Gastroesophageal sphincter (tissue), 4 donors: ENCODE measurements at regions not wholly inside any gene's neighbourhood (a gene's known extent, or its start where the extent isn't known, plus 50 kb on each side); places are given as distances from the start of the nearest gene placed in this dataset.

Experiments
- ATAC-seq: fragments of 150-250 bp; one replicate; pipeline ENCODE4 v1.9.1; 2016; ENCODE audit warnings: mild to moderate bottlenecking, moderate library complexity
- H3K27ac ChIP-seq, 4 donors: fragments of 200-600 bp; sonication (generic) in 3 of 4; 1 replicate in 3 of 4; 2 replicates in 1 of 4; pipeline ENCODE4 v1.5.1; 2016 to 2019
- H3K27me3 ChIP-seq: fragments of 200-600 bp; sonication (generic); one replicate; pipeline ENCODE4 v1.5.1; 2019
- H3K36me3 ChIP-seq, 2 donors: fragments of 200-600 bp; sonication (generic); one replicate each; pipeline ENCODE4 v1.5.1; 2019; ENCODE audit warnings: control low read depth in 1 of 2
- H3K4me1 ChIP-seq, 3 donors: fragments of 200-600 bp; sonication (generic); 1 replicate in 2 of 3; 2 replicates in 1 of 3; pipeline ENCODE4 v1.5.1; 2016 to 2019; ENCODE audit warnings: control low read depth in 2 of 3
- H3K4me3 ChIP-seq, 2 donors: fragments of 200-600 bp; sonication (generic); one replicate each; pipeline ENCODE4 v1.5.1; 2019; ENCODE audit warnings: mild to moderate bottlenecking in 1 of 2, moderate library complexity in 1 of 2
- H3K9me3 ChIP-seq, 3 donors: fragments of 200-600 bp; sonication (generic); one replicate each; pipeline ENCODE4 v1.5.1; 2017 to 2019; ENCODE audit warnings: control low read depth in 2 of 3
- EP300 ChIP-seq: sonication (generic); formaldehyde crosslinking; IDR thresholded peaks from one replicate; pipeline ENCODE4 v1.6.1; 2017; ENCODE audit warnings: antibody characterized with exemption, mild to moderate bottlenecking
- POLR2A ChIP-seq, 2 donors: fragments of 450-650 bp; IDR thresholded peaks; one replicate each; pipeline ENCODE4 v1.6.1; 2017; ENCODE audit warnings: antibody characterized with exemption in 2 of 2, mild to moderate bottlenecking in 2 of 2, moderate library complexity in 1 of 2
- POLR2AphosphoS5 ChIP-seq: sonication (generic); formaldehyde crosslinking; IDR thresholded peaks from one replicate; pipeline ENCODE4 v1.6.1; 2017; ENCODE audit warnings: antibody characterized with exemption
- WGBS, 2 donors: methylation state at CpG; one replicate each; pipeline ENCODE4 v1.1.5; 2018; ENCODE audit warnings: low coverage in 1 of 2; 5-methylcytosine and 5-hydroxymethylcytosine counted together
- TF ChIP-seq, protein P1 (sequence below), 4 experiments: fragments of 200-600 bp in 2 of 4; fragments of 450-650 bp in 2 of 4; sonication (generic) in 1 of 4; IDR thresholded peaks; one replicate each; pipeline ENCODE4 v1.5.1; 2017 to 2019; ENCODE audit warnings: antibody characterized with exemption in 4 of 4, mild to moderate bottlenecking in 2 of 4, moderate library complexity in 2 of 4

- Histone ChIP-seq H3K4me3 (no peak overlapping the region), H3K4me1 (no peaks in the 10 kb centered on the region), H3K9me3 (peaks cover 0 to 4% (median 0%) of the 10 kb centered on the region in 3 donors), H3K27ac (no peak overlapping the region), H3K27me3 (no peaks in the 10 kb centered on the region), H3K36me3 (no peaks in the 10 kb centered on the region)
- no peak for TF ChIP-seq EP300
- TF ChIP-seq, protein P1, sequence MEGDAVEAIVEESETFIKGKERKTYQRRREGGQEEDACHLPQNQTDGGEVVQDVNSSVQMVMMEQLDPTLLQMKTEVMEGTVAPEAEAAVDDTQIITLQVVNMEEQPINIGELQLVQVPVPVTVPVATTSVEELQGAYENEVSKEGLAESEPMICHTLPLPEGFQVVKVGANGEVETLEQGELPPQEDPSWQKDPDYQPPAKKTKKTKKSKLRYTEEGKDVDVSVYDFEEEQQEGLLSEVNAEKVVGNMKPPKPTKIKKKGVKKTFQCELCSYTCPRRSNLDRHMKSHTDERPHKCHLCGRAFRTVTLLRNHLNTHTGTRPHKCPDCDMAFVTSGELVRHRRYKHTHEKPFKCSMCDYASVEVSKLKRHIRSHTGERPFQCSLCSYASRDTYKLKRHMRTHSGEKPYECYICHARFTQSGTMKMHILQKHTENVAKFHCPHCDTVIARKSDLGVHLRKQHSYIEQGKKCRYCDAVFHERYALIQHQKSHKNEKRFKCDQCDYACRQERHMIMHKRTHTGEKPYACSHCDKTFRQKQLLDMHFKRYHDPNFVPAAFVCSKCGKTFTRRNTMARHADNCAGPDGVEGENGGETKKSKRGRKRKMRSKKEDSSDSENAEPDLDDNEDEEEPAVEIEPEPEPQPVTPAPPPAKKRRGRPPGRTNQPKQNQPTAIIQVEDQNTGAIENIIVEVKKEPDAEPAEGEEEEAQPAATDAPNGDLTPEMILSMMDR (IDR thresholded peaks at IDR 0.05) = no peak
- TF ChIP-seq POLR2A (IDR thresholded peaks at IDR 0.05) = no peak
- no peak for TF ChIP-seq POLR2AphosphoS5
- no peak for ATAC-seq
- 30 to 53% methylated on average over 3 of the region's 3 CpGs for WGBS, 2 donors
Observed at GRCh38 chr4:22869235-22869634, 176.5 kb downstream of the GBA3 start.
